DMS53 (cell line): ENCODE measurements at regions not wholly inside any gene's neighbourhood (a gene's known extent, or its start where the extent isn't known, plus 50 kb on each side); places are given as distances from the start of the nearest gene placed in this dataset.
"Not testable (repeated sequence)": the region's sequence is repeated elsewhere in the genome, so short reads cannot be mapped to it uniquely, and the experiment has no call there.

Experiments used
- DNase-seq: peaks from one replicate; lab custom pipeline; 2025; lab: John Stamatoyannopoulos, UW

- peak; percentile 51 for DNase-seq
Measured at GRCh38 chr13:38415233-38415632, 65.6 kb downstream of the UFM1 start.

GRCh38 chr13:38417241-38417640 is 67.6 kb downstream of the UFM1 start:
- no peak for DNase-seq

GRCh38 chr13:38417727-38418126 is 68.1 kb downstream of the UFM1 start:
- peak; percentile 59 for DNase-seq

- no peak for DNase-seq
Measured at GRCh38 chr13:38418286-38418685, 68.6 kb downstream of the UFM1 start.

- DNase-seq = no peak
Measured at GRCh38 chr13:38419312-38419873, 69.7 kb downstream of the UFM1 start.

GRCh38 chr13:38421590-38422560 is 72.2 kb downstream of the UFM1 start:
- no peak for DNase-seq

- no peak for DNase-seq
Measured at GRCh38 chr13:38429916-38430315, 80.3 kb downstream of the UFM1 start.

- DNase-seq = no peak
Measured at GRCh38 chr13:38430796-38431195, 81.1 kb downstream of the UFM1 start.

- no peak for DNase-seq
Measured at GRCh38 chr13:38440666-38441065, 91.0 kb downstream of the UFM1 start.

GRCh38 chr13:38444904-38445303 is 95.3 kb downstream of the UFM1 start:
- peak; percentile 4 for DNase-seq

- DNase-seq = no peak
Measured at GRCh38 chr13:38452656-38453055, 103.0 kb downstream of the UFM1 start.

- DNase-seq = no peak
Measured at GRCh38 chr13:38462605-38463004, 113.0 kb downstream of the UFM1 start.

- peak; percentile 21 for DNase-seq
Measured at GRCh38 chr13:38463048-38463447, 113.4 kb downstream of the UFM1 start.

GRCh38 chr13:38472411-38472810 is 122.8 kb downstream of the UFM1 start:
- not testable (repeated sequence) for DNase-seq

GRCh38 chr13:38473305-38473704 is 123.7 kb downstream of the UFM1 start:
- no peak for DNase-seq

GRCh38 chr13:38477676-38478075 is 128.0 kb downstream of the UFM1 start:
- DNase-seq = no peak

GRCh38 chr13:38483623-38484022 is 134.0 kb downstream of the UFM1 start:
- DNase-seq = no peak

- DNase-seq = peak; percentile 8
Measured at GRCh38 chr13:38490657-38491056, 141.0 kb downstream of the UFM1 start.

GRCh38 chr13:38494445-38494844 is 144.8 kb downstream of the UFM1 start:
- DNase-seq = no peak

- DNase-seq = no peak
Measured at GRCh38 chr13:38496917-38497316, 147.3 kb downstream of the UFM1 start.

- DNase-seq = no peak
Measured at GRCh38 chr13:38498271-38498670, 148.6 kb downstream of the UFM1 start.

GRCh38 chr13:38514575-38514974 is 164.9 kb downstream of the UFM1 start:
- peak; percentile 52 for DNase-seq

- DNase-seq = peak; percentile 60
Measured at GRCh38 chr13:38518328-38518727, 168.5 kb upstream of the FREM2 start.
